SK-N-SH (cell line): ENCODE measurements at regions not wholly inside any gene's neighbourhood (a gene's known extent, or its start where the extent isn't known, plus 50 kb on each side); places are given as distances from the start of the nearest gene placed in this dataset.
"Not testable (repeated sequence)": the region's sequence is repeated elsewhere in the genome, so short reads cannot be mapped to it uniquely, and the experiment has no call there.

ENCODE experiments used
- CTCF ChIA-PET: fragments of 300-600, 350-600 bp; formaldehyde crosslinking; extraction: SDS; loops from one replicate; lab custom pipeline; 2021; lab: Yijun Ruan, JAX
- POLR2A ChIA-PET: fragments of 350-600 bp; sonication (Branson Sonifier 250); formaldehyde crosslinking; extraction: SDS; loops from one replicate; lab custom pipeline; 2020; ENCODE audit warnings: antibody characterized with exemption, inconsistent platforms; lab: Yijun Ruan, JAX
- DNase-seq: peaks from one replicate; pipeline ENCODE4 v3.0.0; 2012
- H2AFZ ChIP-seq: fragments of 200-600 bp; sonication (generic); 2 replicates; pipeline ENCODE4 v1.8.1; 2016; ENCODE audit warnings: antibody characterized with exemption, mild to moderate bottlenecking, low read depth
- H3F3A ChIP-seq: fragments of 200-600 bp; sonication (generic); replicated peaks from 2 replicates; pipeline ENCODE3; 2016; ENCODE audit warnings: antibody characterized with exemption, mild to moderate bottlenecking; ENCODE audit not compliant: insufficient read depth
- H3K27ac ChIP-seq, 2 experiments: fragments of 200-500 bp in 1 of 2; fragments of 200-600 bp in 1 of 2; sonication (Bioruptor generic) in 1 of 2; sonication (generic), shearing (Covaris generic) in 1 of 2; 2 replicates each; pipeline versions ENCODE4 v1.5.1 to v1.6.1; 2014 to 2016; ENCODE audit warnings: low read depth in 2 of 2, inconsistent platforms in 1 of 2, low read length in 1 of 2, mild to moderate bottlenecking in 1 of 2, mixed read lengths in 1 of 2
- H3K27me3 ChIP-seq: fragments of 200-600 bp; sonication (generic), shearing (Covaris generic); 2 replicates; pipeline ENCODE4 v1.6.1; 2016; ENCODE audit warnings: mixed run types; ENCODE audit not compliant: insufficient read depth
- H3K36me3 ChIP-seq, 2 experiments: fragments of 200-500 bp in 1 of 2; fragments of 200-600 bp in 1 of 2; sonication (Bioruptor generic) in 1 of 2; sonication (generic) in 1 of 2; replicated peaks in 1 of 2; 2 replicates each; pipeline versions ENCODE3 to v1.5.1; 2014 to 2016; ENCODE audit warnings: low read length in 1 of 2, mild to moderate bottlenecking in 1 of 2; ENCODE audit not compliant: insufficient read depth in 2 of 2, control insufficient read depth in 1 of 2
- H3K4me1 ChIP-seq, 2 experiments: fragments of 200-500 bp in 1 of 2; fragments of 200-600 bp in 1 of 2; sonication (Bioruptor generic) in 1 of 2; sonication (generic), shearing (Covaris generic) in 1 of 2; 2 replicates each; pipeline versions ENCODE4 v1.5.1 to v1.6.1; 2014 to 2016; ENCODE audit warnings: low read depth in 1 of 2, low read length in 1 of 2, mixed run types in 1 of 2; ENCODE audit not compliant: insufficient read depth in 2 of 2, control insufficient read depth in 1 of 2
- H3K4me2 ChIP-seq: fragments of 200-600 bp; sonication (generic), shearing (Covaris generic); 2 replicates; pipeline ENCODE4 v1.6.1; 2017; ENCODE audit warnings: mixed run types
- H3K4me3 ChIP-seq, 2 experiments: fragments of 200-500 bp in 1 of 2; fragments of 200-600 bp in 1 of 2; sonication (Bioruptor generic) in 1 of 2; sonication (generic), shearing (Covaris generic) in 1 of 2; 2 replicates each; pipeline versions ENCODE4 v1.5.1 to v1.8.1; 2014 to 2016; ENCODE audit warnings: low read depth in 2 of 2, inconsistent platforms in 1 of 2, low read length in 1 of 2, mild to moderate bottlenecking in 1 of 2, mixed read lengths in 1 of 2, moderate library complexity in 1 of 2
- H3K79me2 ChIP-seq: fragments of 200-600 bp; sonication (generic); 2 replicates; pipeline ENCODE4 v1.8.1; 2017; ENCODE audit warnings: mild to moderate bottlenecking; ENCODE audit not compliant: insufficient read depth
- H3K9ac ChIP-seq: fragments of 200-600 bp; sonication (generic); 2 replicates; pipeline ENCODE4 v1.6.1; 2017; ENCODE audit warnings: mixed run types
- H3K9me2 ChIP-seq: fragments of 200-600 bp; sonication (generic); 2 replicates; pipeline ENCODE4 v1.6.1; 2017; ENCODE audit warnings: mixed run types
- H3K9me3 ChIP-seq: fragments of 200-600 bp; sonication (generic); 2 replicates; pipeline ENCODE4 v1.6.1; 2017; ENCODE audit warnings: mixed run types, mild to moderate bottlenecking, moderate library complexity
- H4K20me1 ChIP-seq: fragments of 200-600 bp; sonication (generic); 2 replicates; pipeline ENCODE4 v1.6.1; 2017; ENCODE audit warnings: mild to moderate bottlenecking, mixed run types; ENCODE audit not compliant: insufficient read depth
- CHD2 ChIP-seq: fragments of 150-350 bp; IDR thresholded peaks from 2 replicates; pipeline ENCODE4 v1.6.1; 2018; ENCODE audit warnings: low read length; ENCODE audit not compliant: partially characterized antibody
- EP300 ChIP-seq, 2 experiments: IDR thresholded peaks; 2 replicates each; pipeline versions ENCODE4 v1.4.0 to v1.6.1; 2012; ENCODE audit warnings: borderline replicate concordance in 1 of 2, low read depth in 1 of 2, low read length in 1 of 2
- EZH2phosphoT487 ChIP-seq: fragments of 200-600 bp; sonication (generic); IDR thresholded peaks from 2 replicates; pipeline ENCODE4 v1.6.1; 2017; ENCODE audit warnings: low read depth, mixed run types, mild to moderate bottlenecking, antibody characterized with exemption, moderate library complexity, borderline replicate concordance
- FOSL2 ChIP-seq: IDR thresholded peaks from 2 replicates; pipeline ENCODE4 v1.4.0; 2012; ENCODE audit warnings: low read depth, mild to moderate bottlenecking, moderate library complexity, borderline replicate concordance
- FOXM1 ChIP-seq: IDR thresholded peaks from 2 replicates; pipeline ENCODE4 v1.4.0; 2012; ENCODE audit warnings: low read depth, mild to moderate bottlenecking
- GATA2 ChIP-seq: sonication (generic); formaldehyde crosslinking; IDR thresholded peaks from 2 replicates; pipeline ENCODE4 v1.5.0; 2020; ENCODE audit warnings: mild to moderate bottlenecking, missing genetic modification reagents
- IRF3 ChIP-seq: fragments of 150-350 bp; IDR thresholded peaks from 2 replicates; pipeline ENCODE4 v1.6.1; 2016; ENCODE audit warnings: mild to moderate bottlenecking, low read depth, low read length
- JUND ChIP-seq: IDR thresholded peaks from 2 replicates; pipeline ENCODE4 v1.4.0; 2012
- NFIC ChIP-seq: IDR thresholded peaks from 2 replicates; pipeline ENCODE4 v1.4.0; 2012; ENCODE audit warnings: borderline replicate concordance
- NRF1 ChIP-seq: IDR thresholded peaks from 2 replicates; pipeline ENCODE4 v1.6.1; 2012; ENCODE audit warnings: low read depth, mild to moderate bottlenecking, low read length
- POLR2AphosphoS5 ChIP-seq: IDR thresholded peaks from 2 replicates; pipeline ENCODE4 v1.6.1; 2012; ENCODE audit warnings: low read depth, low read length
- RAD21 ChIP-seq: IDR thresholded peaks from 2 replicates; pipeline ENCODE4 v1.6.1; 2012; ENCODE audit warnings: mild to moderate bottlenecking, low read length
- RCOR1 ChIP-seq: fragments of 150-350 bp; IDR thresholded peaks from 2 replicates; pipeline ENCODE4 v1.6.1; 2017; ENCODE audit warnings: antibody characterized with exemption, low read length
- RFX5 ChIP-seq: IDR thresholded peaks from 2 replicates; pipeline ENCODE4 v1.6.1; 2012; ENCODE audit warnings: mild to moderate bottlenecking, improper control_type of control experiment, low read length
- RXRA ChIP-seq: IDR thresholded peaks from 2 replicates; pipeline ENCODE4 v1.4.0; 2012; ENCODE audit warnings: low read depth, mild to moderate bottlenecking, borderline replicate concordance
- SMC3 ChIP-seq: IDR thresholded peaks from 2 replicates; pipeline ENCODE4 v1.6.1; 2012; ENCODE audit warnings: low read depth, low read length, improper control_type of control experiment
- TAF1 ChIP-seq: IDR thresholded peaks from 2 replicates; pipeline ENCODE4 v1.6.1; 2012; ENCODE audit warnings: low read depth, mild to moderate bottlenecking, low read length, moderate library complexity, borderline replicate concordance
- TEAD4 ChIP-seq: IDR thresholded peaks from 2 replicates; pipeline ENCODE4 v1.4.0; 2012; ENCODE audit warnings: mild to moderate bottlenecking, borderline replicate concordance; ENCODE audit not compliant: insufficient read depth
- YY1 ChIP-seq: IDR thresholded peaks from 2 replicates; pipeline ENCODE4 v1.4.0; 2012; ENCODE audit warnings: low read depth, mild to moderate bottlenecking
- ZBTB33 ChIP-seq: IDR thresholded peaks from 2 replicates; pipeline ENCODE4 v1.4.0; 2012; ENCODE audit warnings: low read depth, borderline replicate concordance
- WGBS: methylation state at CpG from one replicate; pipeline ENCODE4 v1.1.6; 2017; ENCODE audit warnings: low lambda C conversion rate; 5-methylcytosine and 5-hydroxymethylcytosine counted together
- TF ChIP-seq, protein P1 (sequence below): fragments of 150-350 bp; IDR thresholded peaks from 2 replicates; pipeline ENCODE4 v1.6.1; 2017; ENCODE audit warnings: antibody characterized with exemption, low read length, low read depth, borderline replicate concordance

DNA sequence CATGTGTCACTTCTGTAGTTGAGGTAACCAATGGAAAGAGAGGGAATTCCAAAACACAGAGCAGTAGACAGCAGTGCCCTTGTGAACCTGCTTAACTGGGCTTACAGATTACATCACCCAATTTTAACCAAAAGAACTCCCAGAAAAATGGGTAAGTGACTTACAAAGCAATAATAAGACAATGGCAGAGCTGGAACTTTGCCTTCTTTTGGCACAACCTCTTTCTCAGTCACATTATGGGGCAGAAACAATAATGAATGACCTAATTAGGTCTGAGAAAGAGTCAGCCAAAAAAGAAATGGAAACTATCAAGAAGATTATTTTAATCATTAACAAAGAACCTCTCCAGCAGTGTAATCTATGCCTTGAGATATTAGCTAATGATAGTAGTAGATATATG is 146.5 kb downstream of the SPATA31D1 start:
- TF ChIP-seq NFIC (no peak), EZH2phosphoT487 (no peak), RCOR1 (no peak), JUND (no peak), EP300 (IDR thresholded peaks at IDR 0.05; ENCODE audit: borderline replicate concordance in 1 of 2, low read depth in 1 of 2, low read length in 1 of 2) (no peak), TEAD4 (no peak), CHD2 (no peak), IRF3 (no peak)
- TF ChIP-seq, protein P1, sequence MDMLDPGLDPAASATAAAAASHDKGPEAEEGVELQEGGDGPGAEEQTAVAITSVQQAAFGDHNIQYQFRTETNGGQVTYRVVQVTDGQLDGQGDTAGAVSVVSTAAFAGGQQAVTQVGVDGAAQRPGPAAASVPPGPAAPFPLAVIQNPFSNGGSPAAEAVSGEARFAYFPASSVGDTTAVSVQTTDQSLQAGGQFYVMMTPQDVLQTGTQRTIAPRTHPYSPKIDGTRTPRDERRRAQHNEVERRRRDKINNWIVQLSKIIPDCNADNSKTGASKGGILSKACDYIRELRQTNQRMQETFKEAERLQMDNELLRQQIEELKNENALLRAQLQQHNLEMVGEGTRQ = no peak

GRCh38 chr9:82138081-82138480 is 149.5 kb downstream of the SPATA31D1 start:
- DNase-seq, H3K4me1 ChIP-seq, H3K27ac ChIP-seq, H2AFZ ChIP-seq, POLR2A ChIA-PET, H3K9me3 ChIP-seq, H3K9me2 ChIP-seq, H3K27me3 ChIP-seq, H3K9ac ChIP-seq, H3K4me2 ChIP-seq, H3K36me3 ChIP-seq, H4K20me1 ChIP-seq, H3K4me3 ChIP-seq, H3K79me2 ChIP-seq, H3F3A ChIP-seq, CTCF ChIA-PET: not testable (repeated sequence)

More for the DNA sequence above, 146.5 kb downstream of the SPATA31D1 start:
- H4K20me1 ChIP-seq = no peaks in the 10 kb centered on the region
- CTCF ChIA-PET = no interaction called here
- peaks cover 0 to 3% of the 10 kb centered on the region in 2 experiments; a peak in 2 of 4 replicates for H3K4me1 ChIP-seq
- no peak overlapping the region for H2AFZ ChIP-seq
- no peak overlapping the region for H3K9ac ChIP-seq
- H3K27me3 ChIP-seq = no peaks in the 10 kb centered on the region
- no peak overlapping the region for H3K4me2 ChIP-seq
- POLR2A ChIA-PET = no interaction called here
- H3K4me3 ChIP-seq = no peak overlapping the region
- no peaks in the 10 kb centered on the region for H3K9me2 ChIP-seq
- H3K27ac ChIP-seq = no peak overlapping the region
- no peaks in the 10 kb centered on the region for H3K36me3 ChIP-seq
- no peak for DNase-seq
- H3K9me3 ChIP-seq = no peaks in the 10 kb centered on the region
- no peaks in the 10 kb centered on the region for H3K79me2 ChIP-seq
- peaks cover 5% of the 10 kb centered on the region for H3F3A ChIP-seq

GRCh38 chr9:82140471-82140870 is 151.9 kb downstream of the SPATA31D1 start:
- Histone ChIP-seq H3K9me3 (no peaks in the 10 kb centered on the region), H3K36me3 (no peaks in the 10 kb centered on the region), H3K9me2 (no peaks in the 10 kb centered on the region), H2AFZ (no peak overlapping the region), H3K4me2 (no peak overlapping the region), H3K79me2 (no peaks in the 10 kb centered on the region), H3K27ac (no peak overlapping the region), H3K4me1 (no peaks in the 10 kb centered on the region), H3K4me3 (no peak overlapping the region), H4K20me1 (no peaks in the 10 kb centered on the region), H3K27me3 (no peaks in the 10 kb centered on the region)
- POLR2A ChIA-PET = no interaction called here
- CTCF ChIA-PET = no interaction called here
- WGBS = 90% methylated on average over 7 of the region's 7 CpGs
- DNase-seq = no peak
- no peak for TF ChIP-seq SMC3
- TF ChIP-seq RXRA = no peak
- TF ChIP-seq RFX5 = no peak
- no peak for TF ChIP-seq POLR2AphosphoS5
- no peak for TF ChIP-seq TAF1
- no peak for TF ChIP-seq RAD21
- no peak for TF ChIP-seq NFIC
- no peak for TF ChIP-seq YY1
- TF ChIP-seq GATA2 (CRISPR knock-in tag) = no peak
- TF ChIP-seq NRF1 = no peak
- no peak for TF ChIP-seq ZBTB33
- no peak for TF ChIP-seq FOXM1
- TF ChIP-seq FOSL2 = no peak
- TF ChIP-seq, all 33 proteins: peak for 0
- Histone ChIP-seq H3K9ac (no peak overlapping the region), H3F3A (peaks cover 5% of the 10 kb centered on the region)
